Ovary (tissue), 7 donors: ENCODE measurements at regions not wholly inside any gene's neighbourhood (a gene's known extent, or its start where the extent isn't known, plus 50 kb on each side); places are given as distances from the start of the nearest gene placed in this dataset. TPM values are rescaled to one million over a fixed set of nuclear protein-coding genes. Genes with fewer than 3 reads are reported as not detected.

Experiments used
- DNase-seq, 5 donors: peaks; one replicate each; pipeline ENCODE4 v3.0.0-alpha.2; 2019 to 2020
- H3K27ac ChIP-seq, 2 donors: fragments of 200-600 bp; one replicate each; pipeline versions ENCODE4 v1.5.1 to v1.8.0; 2019 to 2022
- H3K27me3 ChIP-seq: fragments of 200-600 bp; one replicate; pipeline ENCODE4 v1.8.0; 2022
- H3K36me3 ChIP-seq: fragments of 200-600 bp; sonication (generic); one replicate; pipeline ENCODE4 v1.5.1; 2019
- H3K4me1 ChIP-seq: one replicate; pipeline ENCODE4 v1.8.1; 2013; ENCODE audit warnings: mild to moderate bottlenecking, moderate library complexity; ENCODE audit not compliant: insufficient read depth
- H3K4me3 ChIP-seq: fragments of 200-600 bp; sonication (generic); one replicate; pipeline ENCODE4 v1.5.1; 2017
- H3K9me3 ChIP-seq, 2 donors: fragments of 200-600 bp in 1 of 2; sonication (generic) in 1 of 2; one replicate each; pipeline versions ENCODE4 v1.5.1 to v1.8.1; 2013 to 2019; ENCODE audit warnings: mild to moderate bottlenecking in 1 of 2, moderate library complexity in 1 of 2
- CTCF ChIP-seq, 3 donors: fragments of 450-650 bp in 2 of 3; fragments of 200-600 bp in 1 of 3; IDR thresholded peaks; one replicate each; pipeline versions ENCODE4 v1.5.1 to v1.8.0; 2016 to 2022; ENCODE audit warnings: antibody characterized with exemption in 3 of 3, mild to moderate bottlenecking in 1 of 3
- EP300 ChIP-seq: sonication (generic); formaldehyde crosslinking; IDR thresholded peaks from one replicate; pipeline ENCODE4 v1.6.1; 2017; ENCODE audit warnings: antibody characterized with exemption
- POLR2A ChIP-seq: fragments of 450-650 bp; IDR thresholded peaks from one replicate; pipeline ENCODE4 v1.6.1; 2017; ENCODE audit warnings: antibody characterized with exemption, mild to moderate bottlenecking, moderate library complexity
- WGBS, 3 donors: extraction: QIAGEN DNeasy Blood & Tissue Kit in 1 of 3; methylation state at CpG; one replicate each; pipeline versions ENCODE4 v1.1.5 to v1.1.7; 2013 to 2017; 5-methylcytosine and 5-hydroxymethylcytosine counted together
- intact Hi-C, 4 donors: fragments of 100-400 bp; cut with DNase I; formaldehyde crosslinking; loops; one replicate each; pipeline versions ENCODE4 v1.11.0 to v1.15.1; 2022 to 2023
- small RNA-seq: library from RNA; depleted of rRNA; stranded (forward); fragments of <200 nt; gene quantifications from one replicate; pipeline ENCODE3, GENCODE V24; 2016
- donor health status: DM: no; HTN: no; CAD: no; lungs with moderate emphysema.
- donor health status: DM: no; HTN: no; CAD: no.
- donor health status: Bipolar disorder and iron deficiency.
- donor health status: DM: no; HTN: no; CAD: no.
- donor health status: DM: yes; HTN: yes; CAD: no.

- intact Hi-C loops = no loop called here
- Histone ChIP-seq H3K4me1 (no peaks in the 10 kb centered on the region), H3K27me3 (no peaks in the 10 kb centered on the region), H3K9me3 (no peaks in the 10 kb centered on the region), H3K27ac (no peak overlapping the region), H3K4me3 (no peak overlapping the region), H3K36me3 (no peaks in the 10 kb centered on the region)
- TF ChIP-seq POLR2A (no peak), CTCF (IDR thresholded peaks at IDR 0.05) (no peak), EP300 (no peak)
- WGBS, 3 donors = 64 to 78% (median 70%) methylated on average over 6 of the region's 6 CpGs
- DNase-seq = no peak
Measured at GRCh38 chr20:41671143-41671542, 53.0 kb upstream of the CHD6 start.

- H3K27me3 ChIP-seq = no peaks in the 10 kb centered on the region
- 63 to 73% (median 66%) methylated on average over 6 of the region's 6 CpGs for WGBS, 3 donors
- intact Hi-C loops = no loop called here
Measured at GRCh38 chr20:41670631-41671030, 52.5 kb upstream of the CHD6 start.

GRCh38 chr20:41669708-41670263, 51.6 kb upstream of the CHD6 start:
- no peak for DNase-seq
- intact Hi-C loops = no loop called here
- 30 to 36% (median 36%) methylated on average over 6 of the region's 6 CpGs for WGBS, 3 donors
- Histone ChIP-seq H3K27ac (no peak overlapping the region), H3K36me3 (no peaks in the 10 kb centered on the region), H3K4me1 (no peaks in the 10 kb centered on the region), H3K9me3 (no peaks in the 10 kb centered on the region), H3K4me3 (no peak overlapping the region), H3K27me3 (no peaks in the 10 kb centered on the region)
- TF ChIP-seq POLR2A (no peak), EP300 (no peak), CTCF (IDR thresholded peaks at IDR 0.05) (no peak)

More at GRCh38 chr20:41670631-41671030, 52.5 kb upstream of the CHD6 start:
- no peaks in the 10 kb centered on the region for H3K4me1 ChIP-seq
- H3K4me3 ChIP-seq = no peak overlapping the region
- H3K36me3 ChIP-seq = no peaks in the 10 kb centered on the region
- no peak for DNase-seq
- no peaks in the 10 kb centered on the region for H3K9me3 ChIP-seq
- no peak overlapping the region for H3K27ac ChIP-seq
- TF ChIP-seq CTCF (IDR thresholded peaks at IDR 0.05) (no peak), POLR2A (no peak), EP300 (no peak)

GRCh38 chr20:41668057-41668749, 50.0 kb upstream of the CHD6 start:
- no peak for DNase-seq
- no peak overlapping the region for H3K4me3 ChIP-seq
- no peak for TF ChIP-seq POLR2A
- no peak for TF ChIP-seq CTCF (IDR thresholded peaks at IDR 0.05)
- no peak for TF ChIP-seq EP300
- H3K27me3 ChIP-seq = no peaks in the 10 kb centered on the region
- no peaks in the 10 kb centered on the region for H3K4me1 ChIP-seq
- no peaks in the 10 kb centered on the region for H3K9me3 ChIP-seq
- no peak overlapping the region for H3K27ac ChIP-seq
- intact Hi-C loops = no loop called here
- no peaks in the 10 kb centered on the region for H3K36me3 ChIP-seq
- WGBS, 3 donors = 76 to 85% (median 79%) methylated on average over 1 of the region's 1 CpG

Small RNA genes lying in the stretch of these regions (small RNA-seq; reads per million reads assigned to genes)
- gene RF00568 (not detected), gene RNU6-1018P (not detected)
